T-helper 2 cell (primary cell): ENCODE measurements at regions not wholly inside any gene's neighbourhood (a gene's known extent, or its start where the extent isn't known, plus 50 kb on each side); places are given as distances from the start of the nearest gene placed in this dataset.

ENCODE experiments used
- DNase-seq, 5 experiments: peaks; one replicate each; pipeline versions ENCODE4 v3.0.0 to v3.0.0-alpha.2; 2012 to 2022

DNA sequence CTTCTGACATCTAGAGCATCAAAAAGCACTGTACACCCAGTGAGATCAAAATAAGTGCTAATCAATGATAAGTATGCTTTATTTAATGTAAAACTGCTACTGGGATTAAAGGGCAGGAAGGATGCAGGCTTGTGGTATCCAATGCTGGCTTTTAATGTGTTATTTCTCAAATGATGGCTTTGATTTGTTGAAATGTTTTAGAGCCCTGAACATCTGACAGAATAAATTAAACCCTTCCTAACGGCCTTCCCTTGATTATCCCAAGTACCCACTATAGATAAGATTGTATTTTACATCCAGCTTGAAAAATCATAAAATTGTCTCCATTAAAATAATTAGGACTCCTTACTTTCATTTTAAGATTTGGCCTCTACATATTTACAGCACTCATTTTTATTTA lies 382.9 kb downstream of the HNRNPD start:
- DNase-seq = no peak

DNA sequence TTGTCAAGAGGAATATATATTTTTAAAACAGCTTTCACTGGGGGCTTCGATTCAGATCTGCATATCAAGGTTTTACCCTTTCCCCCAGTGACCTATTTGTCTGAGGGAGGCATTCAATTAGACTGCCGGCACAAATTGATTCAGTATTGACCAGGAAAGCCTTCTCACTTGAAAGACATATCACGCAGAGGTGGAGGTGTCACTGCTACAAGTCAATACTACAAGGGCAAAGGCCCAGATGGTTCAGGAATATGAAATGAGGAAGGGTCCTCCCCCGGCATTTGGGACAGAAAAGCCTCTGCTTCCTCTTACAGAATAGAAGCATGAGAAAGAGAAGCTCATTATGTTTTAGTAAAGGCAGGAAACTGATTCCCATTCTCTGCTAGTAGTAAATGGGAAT lies 383.6 kb downstream of the HNRNPD start:
- DNase-seq = no peak

DNA sequence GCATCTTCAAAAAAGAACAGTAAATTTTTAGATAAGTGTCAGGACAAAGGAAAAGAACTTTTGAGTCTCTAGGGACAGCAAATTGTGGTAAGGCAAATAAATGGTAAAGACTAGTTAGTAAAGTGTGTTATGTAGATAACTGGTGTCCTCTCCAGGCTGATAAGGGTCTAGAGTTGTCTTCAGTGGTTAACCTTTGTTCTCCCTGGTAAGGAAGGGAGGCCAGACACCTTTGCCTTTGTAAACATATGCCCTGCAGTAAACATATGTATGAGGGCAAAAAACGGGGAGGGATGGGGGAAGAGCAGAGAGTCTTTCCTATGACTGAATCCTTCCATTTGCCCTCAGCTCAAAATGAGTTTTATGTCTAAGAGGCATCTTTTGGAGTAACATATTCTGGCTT lies 384.6 kb downstream of the HNRNPD start:
- DNase-seq = no peak

DNA sequence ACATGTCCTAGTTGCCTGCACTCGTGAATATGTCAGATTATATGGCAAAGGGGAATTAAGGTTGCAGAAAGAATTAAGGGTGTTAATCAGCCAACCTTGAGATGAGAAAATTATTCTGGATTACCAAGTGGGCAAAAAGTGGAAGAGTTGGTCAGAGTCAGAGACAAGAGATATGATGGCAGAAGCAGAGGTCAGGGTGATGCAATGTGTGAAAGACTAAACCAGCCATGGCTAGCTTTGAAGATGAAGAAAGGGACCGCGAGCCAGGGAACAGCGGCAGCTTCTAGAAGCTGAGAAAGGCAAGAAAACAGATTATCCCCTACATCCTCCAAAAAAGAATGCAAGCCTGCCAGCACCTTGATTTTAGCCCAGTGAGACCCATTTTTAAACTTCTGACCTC lies 385.6 kb downstream of the HNRNPD start:
- DNase-seq = no peak

DNA sequence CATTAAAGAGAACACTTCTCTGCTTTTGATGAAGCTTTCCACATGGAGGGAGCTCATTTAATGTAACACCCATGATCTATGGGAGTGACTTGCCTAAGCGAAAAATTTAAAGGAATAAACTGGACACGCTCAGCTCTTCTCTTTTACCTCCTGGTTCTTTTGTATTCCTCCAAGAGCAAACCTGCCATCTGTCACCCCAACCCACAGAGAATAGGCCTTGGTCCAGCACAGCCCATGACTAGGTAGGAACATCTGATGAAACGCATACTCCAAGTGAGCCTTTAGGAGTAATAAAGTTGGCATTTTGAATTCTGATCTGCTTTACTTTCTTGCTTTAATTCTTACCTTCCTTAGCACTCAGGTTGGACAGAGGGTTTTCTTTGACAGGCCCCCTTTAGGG lies 389.0 kb downstream of the HNRNPD start:
- DNase-seq = no peak

DNA sequence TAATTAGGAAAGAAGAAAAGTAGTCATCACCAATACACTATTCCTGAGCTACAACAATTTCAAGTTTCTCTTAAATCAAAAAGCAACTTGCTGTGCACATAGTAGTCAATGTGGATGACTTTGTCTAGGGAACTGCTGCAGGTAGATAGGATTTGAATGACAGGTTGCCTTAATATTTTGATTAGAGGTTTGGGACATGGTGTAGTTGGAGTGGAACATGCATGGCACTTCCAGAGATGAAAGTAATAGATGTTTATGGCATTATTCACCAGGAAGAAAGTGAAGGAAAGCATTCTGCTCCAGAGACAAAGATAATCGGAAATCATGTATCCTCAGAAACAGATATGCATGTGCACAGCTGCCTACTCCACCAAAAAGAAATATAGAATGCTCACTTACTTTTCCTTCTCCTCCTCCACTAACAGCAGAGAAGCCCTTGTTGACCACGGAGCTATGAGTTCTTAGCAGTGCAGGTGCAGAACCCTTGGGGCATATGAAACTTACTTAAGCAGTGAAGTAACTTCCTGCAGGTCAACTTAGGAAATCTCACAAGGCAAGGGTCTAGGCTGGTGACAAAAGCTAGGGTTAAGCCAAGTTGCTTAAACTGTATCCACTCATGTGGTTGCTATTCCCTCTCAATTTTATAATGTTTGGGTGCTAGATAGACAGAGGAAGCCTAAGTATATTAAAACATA lies 390.8 kb downstream of the HNRNPD start:
- no peak for DNase-seq

DNA sequence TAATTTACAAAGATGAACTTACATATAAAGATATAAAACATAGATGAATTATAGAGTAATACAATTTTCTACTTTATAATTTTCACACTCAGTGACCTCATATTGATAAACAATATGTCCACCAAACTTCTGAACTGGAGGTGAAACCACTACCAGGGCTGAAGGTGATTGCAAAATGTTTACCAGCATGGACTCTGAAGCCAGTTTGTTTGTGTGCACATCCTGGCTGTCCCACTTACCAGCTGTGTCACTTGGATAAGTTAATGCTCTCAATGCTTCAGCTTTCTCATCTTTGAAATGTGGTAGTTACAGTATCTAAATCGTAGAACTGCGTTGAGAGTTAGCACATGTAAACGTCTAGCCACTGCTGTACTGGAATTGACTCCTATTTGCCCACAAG lies 392.6 kb downstream of the HNRNPD start:
- DNase-seq = no peak

DNA sequence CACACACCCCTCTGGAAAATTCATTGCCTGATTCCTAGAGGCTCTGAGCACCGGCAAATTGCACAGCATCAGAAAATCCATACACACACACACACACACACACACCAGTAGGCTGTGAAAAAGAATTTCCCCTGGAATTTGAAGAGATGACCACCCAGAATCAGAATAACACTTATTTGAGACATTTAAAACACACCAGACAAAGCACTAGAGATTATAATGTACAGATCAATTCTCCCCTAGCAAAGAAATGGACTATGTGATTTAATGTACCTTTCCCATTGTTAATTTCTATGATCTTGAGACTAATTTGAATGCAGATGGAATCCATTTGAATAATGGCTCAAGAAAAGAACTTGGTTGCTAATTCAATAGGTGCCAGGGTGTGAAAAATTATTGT lies 399.3 kb downstream of the HNRNPD start:
- no peak for DNase-seq

DNA sequence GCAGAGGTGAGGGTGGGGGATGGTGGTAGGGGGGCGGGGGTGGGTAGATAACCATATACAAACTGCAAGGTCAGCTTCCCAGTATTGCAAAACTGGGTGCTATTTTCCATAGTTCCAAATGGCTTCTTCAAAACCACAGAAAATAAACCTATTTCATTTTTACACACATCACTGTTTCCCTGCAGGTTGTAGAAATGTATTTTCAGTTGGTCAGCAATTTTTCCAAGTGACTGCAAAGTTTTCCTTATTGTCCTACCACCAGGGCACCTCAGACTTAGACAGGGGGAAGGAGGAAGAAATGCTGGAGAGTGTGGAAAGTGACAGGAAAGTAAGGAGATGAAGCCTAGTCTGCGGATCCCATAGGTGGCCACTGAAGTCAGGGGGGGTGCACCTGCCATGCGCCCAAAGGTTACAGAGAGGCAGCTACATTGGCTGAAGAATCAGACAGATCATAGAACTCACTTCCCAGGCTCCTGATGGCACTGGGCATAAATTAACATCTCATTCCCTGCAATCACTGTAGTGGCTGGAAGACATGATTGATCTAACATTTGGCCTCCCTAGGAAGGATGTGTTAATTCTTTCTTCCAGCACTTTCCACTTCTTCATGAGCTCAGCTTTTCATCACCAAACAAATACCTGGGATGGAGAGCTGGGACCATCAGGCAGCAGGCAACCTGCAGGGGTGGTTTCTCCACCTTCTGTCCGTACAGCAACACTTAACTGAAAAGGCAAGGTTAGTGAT lies 402.0 kb downstream of the HNRNPD start:
- DNase-seq = no peak

DNA sequence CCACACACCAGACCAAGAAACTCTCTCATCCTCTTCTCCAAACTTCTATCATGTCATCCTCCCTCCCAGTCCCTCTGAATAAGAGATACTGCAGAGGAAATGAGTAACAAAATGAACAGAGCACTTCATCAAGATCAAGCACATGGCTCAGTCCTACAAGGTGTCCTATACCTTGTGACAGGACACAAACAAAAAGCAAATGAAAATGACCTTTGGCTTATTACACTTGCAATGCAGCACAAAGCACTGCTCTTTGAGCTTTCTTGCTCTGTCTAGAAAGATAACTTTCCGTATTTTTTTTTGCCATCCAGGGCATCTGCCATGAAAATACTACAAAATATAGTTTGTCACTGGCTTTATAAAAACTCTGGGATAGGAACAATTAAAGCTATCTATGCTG lies 402.7 kb downstream of the HNRNPD start:
- no peak for DNase-seq

DNA sequence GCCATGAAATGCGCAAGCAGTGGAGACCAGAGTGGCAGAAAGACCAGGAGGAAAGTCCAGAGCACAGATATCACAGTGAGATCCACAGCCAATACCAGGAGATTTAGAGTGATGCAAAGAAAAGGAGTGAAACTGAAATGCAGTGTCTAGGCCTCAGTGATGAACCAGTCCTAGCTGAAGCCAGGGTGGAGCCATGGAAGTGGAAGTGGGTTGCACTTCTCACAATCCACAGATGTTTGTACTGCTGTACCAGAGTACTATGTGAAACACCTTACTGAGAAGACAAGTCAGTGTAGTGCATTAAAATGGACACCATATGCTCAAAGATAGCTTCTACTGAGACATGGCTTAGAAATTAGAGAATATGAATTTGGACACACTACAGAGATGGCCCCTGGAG lies 403.3 kb downstream of the HNRNPD start:
- no peak for DNase-seq

DNA sequence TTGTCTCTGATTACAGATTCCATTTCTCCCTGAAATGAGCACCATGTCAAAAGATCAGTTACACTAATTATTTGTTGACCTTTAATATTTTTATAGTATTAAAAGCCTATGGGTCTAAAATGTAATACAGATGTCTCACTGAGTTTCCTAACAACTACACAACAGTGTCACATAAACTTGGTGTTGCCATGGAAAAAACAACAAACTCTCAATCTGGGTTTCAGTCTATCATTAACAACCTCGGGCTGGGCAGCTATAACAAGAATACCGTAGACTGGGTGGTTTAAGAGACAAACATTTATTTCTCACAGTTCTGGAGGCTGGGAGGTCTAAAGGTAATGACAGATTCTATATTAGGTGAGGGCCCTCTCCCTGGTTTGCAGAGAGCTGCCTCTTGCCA lies 407.1 kb downstream of the HNRNPD start:
- DNase-seq = no peak

DNA sequence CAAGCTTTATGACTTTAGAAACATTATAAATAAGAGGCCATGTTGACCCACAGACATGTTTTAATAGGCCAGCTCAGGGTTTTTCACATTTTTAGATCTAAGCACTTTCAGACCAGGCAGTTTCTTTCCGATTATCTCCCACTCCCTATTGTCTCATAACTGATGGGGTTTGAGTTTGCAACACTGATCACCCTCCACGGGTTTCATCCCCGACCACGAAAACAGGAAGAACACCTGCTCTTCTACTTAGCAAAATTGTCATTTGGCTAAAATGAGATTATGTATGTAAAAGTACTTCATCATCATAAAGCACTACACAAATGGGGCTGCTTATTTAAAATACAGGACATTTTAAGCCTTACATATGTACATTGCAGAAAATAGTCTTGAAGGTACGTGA lies 407.9 kb downstream of the HNRNPD start:
- no peak for DNase-seq

DNA sequence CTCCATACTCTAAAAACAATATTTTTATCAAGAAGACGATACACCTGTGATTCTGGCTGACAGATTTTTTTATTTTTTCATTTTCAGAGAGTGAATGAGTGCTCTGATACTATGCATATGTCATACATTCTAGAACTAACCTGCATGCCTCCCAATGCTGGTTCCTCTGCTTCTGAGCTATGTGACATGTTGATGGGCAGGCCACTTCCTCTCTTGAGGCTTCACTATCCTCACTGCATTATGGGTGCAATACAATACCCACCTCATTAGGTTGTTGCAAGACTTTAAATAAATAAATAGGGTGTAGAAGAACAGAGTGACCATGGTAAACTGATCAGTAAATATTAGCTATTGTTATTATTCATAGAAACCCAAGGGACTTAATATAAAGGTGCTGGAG lies 408.3 kb downstream of the HNRNPD start:
- DNase-seq = peak in 1 of 5 experiments; percentile 8

DNA sequence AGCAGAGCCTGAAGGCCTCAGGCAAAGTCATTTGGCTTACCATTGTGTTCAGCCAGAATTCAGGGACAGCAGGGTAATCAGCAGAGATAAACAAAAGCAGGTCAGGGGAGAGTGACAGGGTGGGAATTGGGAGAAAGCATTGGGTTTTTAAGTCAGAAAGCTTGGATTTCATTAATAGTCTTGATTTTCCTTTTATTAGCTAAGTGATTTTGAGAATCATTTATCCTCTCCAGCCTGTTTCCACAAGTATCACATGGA lies 410.1 kb downstream of the HNRNPD start:
- DNase-seq = no peak

DNA sequence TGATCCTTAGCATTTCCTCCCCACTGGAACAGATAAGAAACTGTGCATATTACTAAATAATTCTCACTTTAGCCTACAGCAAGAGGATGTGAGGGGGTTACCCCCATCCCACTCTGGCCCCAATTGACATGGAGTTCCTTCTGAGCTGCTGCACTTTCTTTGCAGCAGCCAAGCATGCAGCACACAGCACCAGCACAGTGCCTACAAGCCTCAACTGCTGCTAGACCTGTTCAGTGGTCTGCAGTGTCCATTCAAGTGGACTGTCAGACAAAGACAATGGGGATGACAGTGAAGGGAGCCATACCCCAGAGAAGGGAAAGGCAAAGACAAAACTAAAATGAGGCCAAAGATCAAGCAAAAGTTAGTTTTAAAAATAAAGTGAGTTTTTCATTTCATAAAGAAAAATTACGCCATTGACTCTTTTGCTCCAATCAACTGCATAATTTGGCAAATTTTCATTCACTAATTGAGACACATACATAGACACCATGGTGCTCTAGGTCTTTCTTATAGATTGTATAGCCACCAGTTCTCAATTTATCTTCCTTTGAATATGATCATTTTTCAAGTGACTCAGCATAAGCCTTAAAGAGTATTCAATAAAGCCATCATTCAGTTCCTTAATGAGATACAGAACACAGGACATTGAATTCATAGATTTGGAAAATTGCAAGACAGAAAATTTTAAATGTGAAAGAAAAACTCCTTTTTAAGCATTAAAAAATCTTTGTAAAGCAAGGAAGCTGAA lies 410.6 kb downstream of the HNRNPD start:
- no peak for DNase-seq

DNA sequence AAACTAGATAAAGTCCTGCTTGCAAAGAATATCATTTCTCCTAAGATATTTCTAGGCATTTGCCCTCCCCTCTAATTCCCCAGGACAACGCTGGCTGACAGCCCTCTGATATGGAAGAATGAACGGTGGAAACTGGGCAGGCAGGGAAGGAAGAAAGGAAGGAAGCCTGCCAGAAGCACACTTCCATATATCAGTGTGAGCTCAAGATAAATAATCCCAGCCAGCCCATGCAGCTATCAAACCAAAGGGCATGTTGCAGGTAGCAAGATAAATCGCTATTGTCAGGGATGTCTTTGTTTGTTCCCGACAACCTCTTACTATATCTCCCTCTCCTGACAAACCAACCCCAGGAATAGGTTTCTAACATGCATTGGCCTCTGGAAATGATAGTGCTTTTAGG lies 412.8 kb downstream of the HNRNPD start:
- DNase-seq = no peak

DNA sequence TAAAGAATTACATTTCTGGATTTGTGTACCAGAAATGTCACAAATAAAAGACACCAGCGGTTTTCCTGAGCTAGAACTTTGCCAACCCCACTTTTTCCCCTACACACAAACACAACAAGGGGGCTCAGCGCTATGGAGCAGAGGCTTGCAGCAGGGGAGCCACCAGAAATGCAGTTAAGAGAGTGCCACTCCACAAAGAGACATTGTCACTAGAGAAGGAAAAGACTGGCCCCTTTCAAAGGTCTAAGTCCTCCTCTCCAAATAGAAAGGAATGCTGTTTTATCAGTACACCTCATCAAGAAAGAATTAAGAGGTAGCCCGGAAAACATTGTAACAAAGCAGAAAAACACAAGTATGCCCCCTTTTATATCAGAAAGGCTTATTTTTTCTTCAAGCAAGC lies 419.5 kb downstream of the HNRNPD start:
- no peak for DNase-seq

DNA sequence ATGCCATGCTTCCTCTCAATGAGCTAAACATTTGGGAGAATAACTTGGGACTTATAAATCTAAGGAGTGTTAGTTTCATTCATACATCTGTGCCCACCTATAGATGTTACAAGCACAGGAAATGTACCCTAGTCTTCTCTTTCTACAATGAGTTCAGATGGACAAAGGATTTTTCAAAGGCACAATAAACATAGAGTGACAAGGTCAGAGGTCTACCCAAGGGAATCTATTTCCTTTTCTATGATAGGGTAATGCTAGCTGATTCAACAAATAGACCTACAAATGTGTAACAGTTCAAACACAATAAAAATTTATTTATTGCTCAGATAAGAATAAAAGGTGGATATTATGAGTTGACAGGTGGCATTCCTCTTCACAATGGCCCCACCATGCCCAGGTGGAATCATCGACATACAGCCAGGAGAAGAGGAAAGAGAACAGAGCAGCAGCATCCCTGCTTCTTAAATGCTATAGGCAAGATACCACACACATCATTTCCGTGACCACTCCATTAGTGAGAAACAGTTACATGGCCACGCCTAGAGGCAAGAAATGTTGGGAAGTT lies 421.8 kb downstream of the HNRNPD start:
- no peak for DNase-seq

DNA sequence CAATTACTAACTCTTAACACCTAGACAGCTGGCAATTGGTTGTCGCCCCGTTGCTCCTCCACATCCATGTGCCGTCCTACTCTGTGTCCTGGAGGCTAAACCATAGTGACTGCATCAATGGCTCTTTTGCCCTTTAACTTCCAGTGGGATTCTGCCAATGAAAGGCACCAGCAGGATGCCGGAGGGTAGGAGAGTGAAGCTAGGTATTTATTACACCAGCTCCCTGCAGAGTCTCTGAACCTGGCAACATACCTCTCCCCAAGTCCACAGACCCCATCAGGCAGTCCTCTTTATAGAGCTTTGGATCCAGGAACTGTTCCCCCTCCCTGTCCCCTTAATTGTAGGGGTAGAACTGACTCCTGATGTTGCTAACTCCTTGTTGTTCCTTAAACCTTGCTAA lies 426.8 kb downstream of the HNRNPD start:
- no peak for DNase-seq

DNA sequence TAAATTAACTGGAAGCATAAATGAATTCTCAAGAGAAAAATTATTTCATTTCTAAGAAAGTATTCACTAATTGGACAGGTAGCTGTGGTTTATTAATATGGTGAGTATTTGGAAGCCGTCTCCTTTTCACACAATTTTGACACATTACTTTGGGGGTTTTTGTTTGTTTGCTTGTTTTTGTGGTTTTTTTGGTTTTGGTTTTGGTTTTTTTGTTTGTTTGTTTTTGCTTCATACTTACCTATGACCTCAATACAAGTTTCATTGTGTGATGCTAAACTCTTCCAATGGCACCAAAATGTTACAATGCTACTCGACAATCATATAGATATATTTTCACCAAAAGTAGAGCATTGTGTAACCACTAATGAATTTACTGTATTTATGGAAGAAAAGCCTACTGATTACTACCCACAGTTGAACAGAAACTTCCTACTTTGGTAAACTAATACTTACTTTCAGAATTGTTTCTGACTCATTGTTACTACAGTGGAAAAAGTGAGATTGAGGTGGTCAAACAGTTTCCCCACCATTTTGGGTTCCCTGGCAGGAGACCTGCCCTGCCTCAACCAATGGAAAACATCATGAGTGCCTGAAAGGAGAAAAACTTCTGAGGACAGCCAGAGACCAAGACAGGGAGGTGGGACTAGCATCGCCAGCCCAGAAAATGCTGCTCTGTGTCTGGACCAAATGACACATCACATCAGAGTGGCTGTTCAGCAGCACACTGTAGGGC lies 443.1 kb downstream of the HNRNPD start:
- no peak for DNase-seq

DNA sequence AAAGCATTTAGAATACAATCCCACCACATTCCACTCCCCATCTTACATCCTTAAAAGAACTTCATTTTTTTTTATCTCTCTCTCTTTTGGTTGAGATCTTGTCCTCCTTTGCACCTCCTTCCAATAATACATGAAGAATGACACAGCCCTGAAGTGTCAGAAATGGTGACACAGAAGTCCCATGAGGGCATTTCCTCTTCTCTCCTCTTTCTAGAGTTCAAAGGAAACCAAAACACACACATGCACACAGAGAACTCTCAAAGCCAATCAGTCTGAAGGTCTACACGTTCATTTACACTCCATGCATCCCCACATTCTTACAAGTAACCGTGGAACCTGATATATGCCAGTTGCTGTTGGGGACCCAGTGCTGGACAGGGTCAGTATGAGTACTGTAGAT lies 450.7 kb downstream of the HNRNPD start:
- DNase-seq = no peak

DNA sequence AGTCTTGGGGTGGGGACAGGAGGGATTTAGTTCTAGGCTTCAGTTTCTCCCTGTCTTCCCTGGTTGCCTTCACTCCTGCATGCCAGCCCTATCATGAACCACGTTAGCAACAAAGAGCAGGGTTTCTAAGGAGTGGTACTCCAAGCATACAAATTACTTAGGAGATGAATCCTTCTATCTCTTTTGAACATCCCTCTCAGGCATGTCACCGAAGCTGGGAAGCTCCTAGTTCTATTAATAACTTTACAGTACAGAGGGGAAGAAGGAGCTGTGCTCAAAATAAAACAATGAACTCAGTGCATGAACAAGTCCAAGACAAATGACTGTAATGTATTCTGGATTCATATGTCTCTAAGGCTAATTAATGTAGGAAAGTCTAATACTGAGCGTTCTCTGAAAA lies 450.6 kb upstream of the RASGEF1B start:
- no peak for DNase-seq
